ENCODE measurements at regions not wholly inside any gene's neighbourhood (a gene's known extent, or its start where the extent isn't known, plus 50 kb on each side); places are given as distances from the start of the nearest gene placed in this dataset.

DNA sequence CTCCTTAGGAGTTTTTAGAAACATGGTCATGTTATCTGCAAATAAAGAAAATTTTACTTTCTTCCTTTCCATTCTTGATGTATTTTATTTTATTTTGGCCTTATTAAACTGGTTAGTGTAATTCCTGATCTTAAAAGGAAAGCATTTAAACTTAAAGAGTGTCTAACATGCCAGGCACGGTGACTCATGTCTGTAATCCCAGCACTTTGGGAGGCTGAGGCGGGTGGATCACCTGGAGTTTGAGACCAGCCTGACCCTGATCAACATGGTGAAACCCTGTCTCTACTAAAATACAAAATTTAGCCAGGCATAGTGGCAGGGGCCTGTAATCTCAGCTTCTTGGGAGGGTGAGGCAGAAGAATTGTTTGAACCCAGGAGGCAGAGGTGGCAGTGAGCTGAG lies 281.3 kb downstream of the PTTG2 start:
- no peak for TF ChIP-seq FOXK1 (CRISPR knock-in tag; IDR thresholded peaks at IDR 0.05)
- TF ChIP-seq, protein P1, sequence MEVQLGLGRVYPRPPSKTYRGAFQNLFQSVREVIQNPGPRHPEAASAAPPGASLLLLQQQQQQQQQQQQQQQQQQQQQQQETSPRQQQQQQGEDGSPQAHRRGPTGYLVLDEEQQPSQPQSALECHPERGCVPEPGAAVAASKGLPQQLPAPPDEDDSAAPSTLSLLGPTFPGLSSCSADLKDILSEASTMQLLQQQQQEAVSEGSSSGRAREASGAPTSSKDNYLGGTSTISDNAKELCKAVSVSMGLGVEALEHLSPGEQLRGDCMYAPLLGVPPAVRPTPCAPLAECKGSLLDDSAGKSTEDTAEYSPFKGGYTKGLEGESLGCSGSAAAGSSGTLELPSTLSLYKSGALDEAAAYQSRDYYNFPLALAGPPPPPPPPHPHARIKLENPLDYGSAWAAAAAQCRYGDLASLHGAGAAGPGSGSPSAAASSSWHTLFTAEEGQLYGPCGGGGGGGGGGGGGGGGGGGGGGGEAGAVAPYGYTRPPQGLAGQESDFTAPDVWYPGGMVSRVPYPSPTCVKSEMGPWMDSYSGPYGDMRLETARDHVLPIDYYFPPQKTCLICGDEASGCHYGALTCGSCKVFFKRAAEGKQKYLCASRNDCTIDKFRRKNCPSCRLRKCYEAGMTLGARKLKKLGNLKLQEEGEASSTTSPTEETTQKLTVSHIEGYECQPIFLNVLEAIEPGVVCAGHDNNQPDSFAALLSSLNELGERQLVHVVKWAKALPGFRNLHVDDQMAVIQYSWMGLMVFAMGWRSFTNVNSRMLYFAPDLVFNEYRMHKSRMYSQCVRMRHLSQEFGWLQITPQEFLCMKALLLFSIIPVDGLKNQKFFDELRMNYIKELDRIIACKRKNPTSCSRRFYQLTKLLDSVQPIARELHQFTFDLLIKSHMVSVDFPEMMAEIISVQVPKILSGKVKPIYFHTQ (CRISPR knock-in tag; IDR thresholded peaks at IDR 0.05): no peak
- no peak for TF ChIP-seq SMAD3 (CRISPR knock-in tag; IDR thresholded peaks at IDR 0.05; ENCODE audit: borderline replicate concordance)
- no peak for TF ChIP-seq ZNF121 (CRISPR knock-in tag; IDR thresholded peaks at IDR 0.05)
- TF ChIP-seq ZNF396 (CRISPR knock-in tag; IDR thresholded peaks at IDR 0.05; ENCODE audit: borderline replicate concordance): no peak
- TF ChIP-seq, protein P2, sequence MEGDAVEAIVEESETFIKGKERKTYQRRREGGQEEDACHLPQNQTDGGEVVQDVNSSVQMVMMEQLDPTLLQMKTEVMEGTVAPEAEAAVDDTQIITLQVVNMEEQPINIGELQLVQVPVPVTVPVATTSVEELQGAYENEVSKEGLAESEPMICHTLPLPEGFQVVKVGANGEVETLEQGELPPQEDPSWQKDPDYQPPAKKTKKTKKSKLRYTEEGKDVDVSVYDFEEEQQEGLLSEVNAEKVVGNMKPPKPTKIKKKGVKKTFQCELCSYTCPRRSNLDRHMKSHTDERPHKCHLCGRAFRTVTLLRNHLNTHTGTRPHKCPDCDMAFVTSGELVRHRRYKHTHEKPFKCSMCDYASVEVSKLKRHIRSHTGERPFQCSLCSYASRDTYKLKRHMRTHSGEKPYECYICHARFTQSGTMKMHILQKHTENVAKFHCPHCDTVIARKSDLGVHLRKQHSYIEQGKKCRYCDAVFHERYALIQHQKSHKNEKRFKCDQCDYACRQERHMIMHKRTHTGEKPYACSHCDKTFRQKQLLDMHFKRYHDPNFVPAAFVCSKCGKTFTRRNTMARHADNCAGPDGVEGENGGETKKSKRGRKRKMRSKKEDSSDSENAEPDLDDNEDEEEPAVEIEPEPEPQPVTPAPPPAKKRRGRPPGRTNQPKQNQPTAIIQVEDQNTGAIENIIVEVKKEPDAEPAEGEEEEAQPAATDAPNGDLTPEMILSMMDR (IDR thresholded peaks at IDR 0.05): no peak
